Type B pancreatic cell (in vitro differentiated cells): ENCODE measurements at regions not wholly inside any gene's neighbourhood (a gene's known extent, or its start where the extent isn't known, plus 50 kb on each side); places are given as distances from the start of the nearest gene placed in this dataset.

ENCODE experiments used
- DNase-seq: peaks from one replicate; pipeline ENCODE4 v3.0.0; 2021; ENCODE audit warnings: mixed read lengths; ENCODE audit not compliant: unreplicated experiment; ENCODE audit errors: extremely low spot score
- H3K27ac Mint-ChIP-seq: 2 replicates; pipeline ENCODE4 v1.8.0; 2021; ENCODE audit warnings: mild to moderate bottlenecking, mixed read lengths
- H3K27me3 Mint-ChIP-seq: 2 replicates; pipeline ENCODE4 v1.8.0; 2021; ENCODE audit warnings: mixed read lengths
- H3K36me3 Mint-ChIP-seq: 2 replicates; pipeline ENCODE4 v1.8.0; 2021; ENCODE audit warnings: mixed read lengths
- H3K4me1 Mint-ChIP-seq: one replicate; pipeline ENCODE4 v1.8.0; 2021; ENCODE audit warnings: mixed read lengths; ENCODE audit not compliant: unreplicated experiment
- H3K4me3 Mint-ChIP-seq: 2 replicates; pipeline ENCODE4 v1.8.0; 2021; ENCODE audit warnings: mild to moderate bottlenecking, mixed read lengths
- H3K9me3 Mint-ChIP-seq: 2 replicates; pipeline ENCODE4 v1.8.0; 2021; ENCODE audit warnings: mixed read lengths
- TF ChIP-seq, protein P1 (sequence below): fragments of 200-600 bp; sonication (generic); conservative IDR thresholded peaks from 2 replicates; pipeline ENCODE4 v1.5.0; 2021; ENCODE audit warnings: antibody characterized with exemption, mild to moderate bottlenecking

GRCh38 chr20:11409561-11409960 is 508.1 kb upstream of the BTBD3 start:
- Mint-ChIP-seq H3K27me3 (peaks cover 6% of the 10 kb centered on the region), H3K9me3 (peaks cover 4% of the 10 kb centered on the region), H3K4me1 (no peaks in the 10 kb centered on the region), H3K27ac (no peak overlapping the region), H3K36me3 (no peaks in the 10 kb centered on the region), H3K4me3 (no peak overlapping the region)
- no peak for DNase-seq
- TF ChIP-seq, protein P1, sequence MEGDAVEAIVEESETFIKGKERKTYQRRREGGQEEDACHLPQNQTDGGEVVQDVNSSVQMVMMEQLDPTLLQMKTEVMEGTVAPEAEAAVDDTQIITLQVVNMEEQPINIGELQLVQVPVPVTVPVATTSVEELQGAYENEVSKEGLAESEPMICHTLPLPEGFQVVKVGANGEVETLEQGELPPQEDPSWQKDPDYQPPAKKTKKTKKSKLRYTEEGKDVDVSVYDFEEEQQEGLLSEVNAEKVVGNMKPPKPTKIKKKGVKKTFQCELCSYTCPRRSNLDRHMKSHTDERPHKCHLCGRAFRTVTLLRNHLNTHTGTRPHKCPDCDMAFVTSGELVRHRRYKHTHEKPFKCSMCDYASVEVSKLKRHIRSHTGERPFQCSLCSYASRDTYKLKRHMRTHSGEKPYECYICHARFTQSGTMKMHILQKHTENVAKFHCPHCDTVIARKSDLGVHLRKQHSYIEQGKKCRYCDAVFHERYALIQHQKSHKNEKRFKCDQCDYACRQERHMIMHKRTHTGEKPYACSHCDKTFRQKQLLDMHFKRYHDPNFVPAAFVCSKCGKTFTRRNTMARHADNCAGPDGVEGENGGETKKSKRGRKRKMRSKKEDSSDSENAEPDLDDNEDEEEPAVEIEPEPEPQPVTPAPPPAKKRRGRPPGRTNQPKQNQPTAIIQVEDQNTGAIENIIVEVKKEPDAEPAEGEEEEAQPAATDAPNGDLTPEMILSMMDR: no peak

- DNase-seq: no peak
- TF ChIP-seq, protein P1: no peak
- Mint-ChIP-seq H3K27ac (no peak overlapping the region), H3K4me1 (no peaks in the 10 kb centered on the region), H3K36me3 (no peaks in the 10 kb centered on the region), H3K9me3 (peaks cover 4% of the 10 kb centered on the region), H3K4me3 (no peak overlapping the region), H3K27me3 (no peaks in the 10 kb centered on the region)
Observed at GRCh38 chr20:11411765-11412164, 505.9 kb upstream of the BTBD3 start.

DNA sequence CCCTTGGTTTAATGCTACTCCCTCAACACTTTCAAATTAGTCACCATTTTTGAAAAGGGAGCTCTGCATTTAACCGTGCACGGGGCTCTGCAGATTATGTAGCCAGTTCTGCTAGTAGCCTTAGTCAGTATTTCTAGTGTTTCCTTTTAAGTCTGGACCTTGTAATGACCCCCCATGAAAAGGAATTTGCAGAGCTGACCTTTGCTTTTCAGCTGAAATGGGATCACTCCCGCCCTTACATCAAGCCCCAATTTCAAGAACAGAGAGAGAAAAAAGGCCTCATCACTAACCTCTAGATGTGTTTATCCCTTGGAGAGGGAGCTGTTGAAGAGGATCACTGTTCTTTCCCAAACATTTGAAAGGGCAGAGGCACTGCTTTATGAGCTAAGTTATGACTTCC is 490.7 kb upstream of the BTBD3 start:
- no peaks in the 10 kb centered on the region for H3K27me3 Mint-ChIP-seq
- TF ChIP-seq, protein P1: no peak
- H3K27ac Mint-ChIP-seq: no peak overlapping the region
- H3K4me1 Mint-ChIP-seq: peaks cover 19% of the 10 kb centered on the region
- no peak for DNase-seq
- no peaks in the 10 kb centered on the region for H3K9me3 Mint-ChIP-seq
- H3K36me3 Mint-ChIP-seq: no peaks in the 10 kb centered on the region
- no peak overlapping the region for H3K4me3 Mint-ChIP-seq

GRCh38 chr20:11429168-11429567 is 488.5 kb upstream of the BTBD3 start:
- no peak overlapping the region for H3K4me3 Mint-ChIP-seq
- no peak for DNase-seq
- H3K9me3 Mint-ChIP-seq: no peaks in the 10 kb centered on the region
- no peak overlapping the region for H3K27ac Mint-ChIP-seq
- no peaks in the 10 kb centered on the region for H3K27me3 Mint-ChIP-seq
- peaks cover 19% of the 10 kb centered on the region for H3K4me1 Mint-ChIP-seq
- TF ChIP-seq, protein P1: no peak
- H3K36me3 Mint-ChIP-seq: no peaks in the 10 kb centered on the region

- Mint-ChIP-seq H3K36me3 (no peaks in the 10 kb centered on the region), H3K9me3 (no peaks in the 10 kb centered on the region), H3K27me3 (no peaks in the 10 kb centered on the region), H3K27ac (peak overlapping the region; percentile 18), H3K4me3 (peak overlapping the region; percentile 23), H3K4me1 (peaks cover 19% of the 10 kb centered on the region)
- no peak for DNase-seq
- TF ChIP-seq, protein P1: no peak
Observed at GRCh38 chr20:11429889-11430519, 487.7 kb upstream of the BTBD3 start.

GRCh38 chr20:11430652-11431051 is 487.0 kb upstream of the BTBD3 start:
- no peak for DNase-seq
- Mint-ChIP-seq H3K36me3 (no peaks in the 10 kb centered on the region), H3K9me3 (no peaks in the 10 kb centered on the region), H3K4me1 (peaks cover 19% of the 10 kb centered on the region), H3K27me3 (no peaks in the 10 kb centered on the region), H3K27ac (peak overlapping the region; percentile 18), H3K4me3 (peak overlapping the region; percentile 6)
- TF ChIP-seq, protein P1: no peak
